Caco-2 (cell line): ENCODE measurements at regions not wholly inside any gene's neighbourhood (a gene's known extent, or its start where the extent isn't known, plus 50 kb on each side); places are given as distances from the start of the nearest gene placed in this dataset.

Experiments
- BruUV-seq: library from RNA; stranded (reverse); fragments of 400-500 nt; replicated peaks from 2 replicates; lab custom pipeline; 2021; lab: Mats Ljungman, UMichigan
- CTCF ChIA-PET: fragments of 300-600 bp; sonication (Branson Sonifier 250); formaldehyde crosslinking; loops from one replicate; lab custom pipeline; 2022; ENCODE audit warnings: antibody characterized with exemption; lab: Charles Lee
- POLR2A ChIA-PET: fragments of 300-600 bp; sonication (Branson Sonifier 250); formaldehyde crosslinking; loops from one replicate; lab custom pipeline; 2022; ENCODE audit warnings: antibody characterized with exemption; lab: Charles Lee
- DNase-seq, 2 experiments: peaks; one replicate each; pipeline versions ENCODE4 v3.0.0 to v3.0.0-alpha.2; 2020 to 2022
- H3K27me3 ChIP-seq: replicated peaks from 2 replicates; pipeline ENCODE4 v1.6.0; 2011; ENCODE audit warnings: low read length; ENCODE audit not compliant: control insufficient read depth, insufficient read depth
- H3K36me3 ChIP-seq: 2 replicates; pipeline ENCODE4 v1.5.1; 2011; ENCODE audit warnings: low read length; ENCODE audit not compliant: control insufficient read depth, insufficient read depth
- H3K4me1 ChIP-seq: fragments of 250-450 bp; sonication (Bioruptor Pico); 2 replicates; pipeline ENCODE4 v1.5.1; 2020; ENCODE audit warnings: mild to moderate bottlenecking
- H3K4me3 ChIP-seq: 2 replicates; pipeline ENCODE4 v1.5.1; 2011; ENCODE audit warnings: low read depth, mild to moderate bottlenecking, control low read depth, low read length
- H3K9me3 ChIP-seq: fragments of 250-450 bp; sonication (Bioruptor Pico); 2 replicates; pipeline ENCODE4 v1.5.1; 2020; ENCODE audit warnings: mild to moderate bottlenecking, moderate library complexity
- H3K27ac Mint-ChIP-seq: one replicate; pipeline ENCODE4 v1.8.0; 2022; ENCODE audit warnings: mixed read lengths; ENCODE audit not compliant: unreplicated experiment
- H3K27me3 Mint-ChIP-seq: one replicate; pipeline ENCODE4 v1.8.0; 2022; ENCODE audit warnings: mixed read lengths; ENCODE audit not compliant: insufficient read depth, unreplicated experiment
- H3K36me3 Mint-ChIP-seq: one replicate; pipeline ENCODE4 v1.8.0; 2022; ENCODE audit warnings: mild to moderate bottlenecking, mixed read lengths; ENCODE audit not compliant: insufficient read depth, unreplicated experiment
- H3K4me1 Mint-ChIP-seq: one replicate; pipeline ENCODE4 v1.8.0; 2022; ENCODE audit warnings: low read depth, mixed read lengths; ENCODE audit not compliant: unreplicated experiment
- H3K4me3 Mint-ChIP-seq: one replicate; pipeline ENCODE4 v1.8.0; 2022; ENCODE audit warnings: mild to moderate bottlenecking, moderate library complexity, mixed read lengths; ENCODE audit not compliant: unreplicated experiment
- H3K9me3 Mint-ChIP-seq: one replicate; pipeline ENCODE4 v1.8.0; 2022; ENCODE audit warnings: mixed read lengths; ENCODE audit not compliant: unreplicated experiment
- intact Hi-C: fragments of 100-400 bp; cut with micrococcal nuclease; formaldehyde crosslinking; loops from one replicate; pipeline ENCODE4 v1.10.0; 2022; ENCODE audit not compliant: unreplicated experiment
- TF ChIP-seq, protein P1 (sequence below), 2 experiments: fragments of 200-600 bp in 1 of 2; IDR thresholded peaks; 1 replicate in 1 of 2; 2 replicates in 1 of 2; pipeline versions ENCODE4 v1.5.1 to v1.8.0; 2011 to 2022; ENCODE audit warnings: antibody characterized with exemption in 1 of 2, control low read depth in 1 of 2, inconsistent platforms in 1 of 2, low read depth in 1 of 2, low read length in 1 of 2, mild to moderate bottlenecking in 1 of 2, moderate library complexity in 1 of 2; ENCODE audit not compliant: insufficient read depth in 1 of 2, severe bottlenecking in 1 of 2, unreplicated experiment in 1 of 2

GRCh38 chr20:51185277-51185676 is 162.4 kb upstream of the KCNG1 start:
- Mint-ChIP-seq H3K9me3 (no peaks in the 10 kb centered on the region), H3K36me3 (no peaks in the 10 kb centered on the region), H3K27ac (no peak overlapping the region), H3K27me3 (peaks cover 22% of the 10 kb centered on the region), H3K4me1 (no peaks in the 10 kb centered on the region), H3K4me3 (no peak overlapping the region)
- no TSS peak for BruUV-seq
- intact Hi-C loops: no loop called here
- Histone ChIP-seq H3K27me3 (no peaks in the 10 kb centered on the region), H3K4me3 (no peak overlapping the region), H3K36me3 (no peaks in the 10 kb centered on the region), H3K9me3 (no peaks in the 10 kb centered on the region), H3K4me1 (peaks cover 4% of the 10 kb centered on the region; the same call in 1 of the 2 replicates)
- peak in 1 of 2 experiments; percentile 28 for DNase-seq
- CTCF ChIA-PET: no interaction called here
- POLR2A ChIA-PET: no interaction called here
- TF ChIP-seq, protein P1, sequence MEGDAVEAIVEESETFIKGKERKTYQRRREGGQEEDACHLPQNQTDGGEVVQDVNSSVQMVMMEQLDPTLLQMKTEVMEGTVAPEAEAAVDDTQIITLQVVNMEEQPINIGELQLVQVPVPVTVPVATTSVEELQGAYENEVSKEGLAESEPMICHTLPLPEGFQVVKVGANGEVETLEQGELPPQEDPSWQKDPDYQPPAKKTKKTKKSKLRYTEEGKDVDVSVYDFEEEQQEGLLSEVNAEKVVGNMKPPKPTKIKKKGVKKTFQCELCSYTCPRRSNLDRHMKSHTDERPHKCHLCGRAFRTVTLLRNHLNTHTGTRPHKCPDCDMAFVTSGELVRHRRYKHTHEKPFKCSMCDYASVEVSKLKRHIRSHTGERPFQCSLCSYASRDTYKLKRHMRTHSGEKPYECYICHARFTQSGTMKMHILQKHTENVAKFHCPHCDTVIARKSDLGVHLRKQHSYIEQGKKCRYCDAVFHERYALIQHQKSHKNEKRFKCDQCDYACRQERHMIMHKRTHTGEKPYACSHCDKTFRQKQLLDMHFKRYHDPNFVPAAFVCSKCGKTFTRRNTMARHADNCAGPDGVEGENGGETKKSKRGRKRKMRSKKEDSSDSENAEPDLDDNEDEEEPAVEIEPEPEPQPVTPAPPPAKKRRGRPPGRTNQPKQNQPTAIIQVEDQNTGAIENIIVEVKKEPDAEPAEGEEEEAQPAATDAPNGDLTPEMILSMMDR (IDR thresholded peaks at IDR 0.05; ENCODE audit: insufficient read depth in 1 of 2, low read depth in 1 of 2, low read length in 1 of 2, severe bottlenecking in 1 of 2, unreplicated experiment in 1 of 2): no peak

GRCh38 chr20:51184289-51184688 is 161.4 kb upstream of the KCNG1 start:
- peak in 1 of 2 experiments; percentile 19 for DNase-seq
- no peak overlapping the region for H3K4me3 ChIP-seq
- H3K27me3 ChIP-seq: peaks cover 1% of the 10 kb centered on the region; the same call in 1 of the 2 replicates
- TF ChIP-seq, protein P1 (IDR thresholded peaks at IDR 0.05; ENCODE audit: insufficient read depth in 1 of 2, low read depth in 1 of 2, low read length in 1 of 2, severe bottlenecking in 1 of 2, unreplicated experiment in 1 of 2): no peak
- H3K27ac Mint-ChIP-seq: no peak overlapping the region
- intact Hi-C loops: no loop called here
- peaks cover 27% of the 10 kb centered on the region for H3K27me3 Mint-ChIP-seq
- ChIA-PET CTCF (no interaction called here), POLR2A (no interaction called here)
- H3K9me3 Mint-ChIP-seq: no peaks in the 10 kb centered on the region
- H3K4me1 Mint-ChIP-seq: no peaks in the 10 kb centered on the region
- no peaks in the 10 kb centered on the region for H3K36me3 Mint-ChIP-seq
- H3K9me3 ChIP-seq: no peaks in the 10 kb centered on the region
- no TSS peak for BruUV-seq
- no peaks in the 10 kb centered on the region for H3K36me3 ChIP-seq
- no peak overlapping the region for H3K4me3 Mint-ChIP-seq
- H3K4me1 ChIP-seq: no peaks in the 10 kb centered on the region

- no peaks in the 10 kb centered on the region for H3K4me1 Mint-ChIP-seq
- Histone ChIP-seq H3K36me3 (no peaks in the 10 kb centered on the region), H3K27me3 (peaks cover 1% of the 10 kb centered on the region; the same call in 1 of the 2 replicates), H3K4me3 (no peak overlapping the region), H3K9me3 (no peaks in the 10 kb centered on the region), H3K4me1 (no peaks in the 10 kb centered on the region)
- ChIA-PET POLR2A (no interaction called here), CTCF (no interaction called here)
- H3K36me3 Mint-ChIP-seq: no peaks in the 10 kb centered on the region
- intact Hi-C loops: no loop called here
- BruUV-seq: no TSS peak
- H3K27me3 Mint-ChIP-seq: peaks cover 33% of the 10 kb centered on the region
- TF ChIP-seq, protein P1 (IDR thresholded peaks at IDR 0.05; ENCODE audit: insufficient read depth in 1 of 2, low read depth in 1 of 2, low read length in 1 of 2, severe bottlenecking in 1 of 2, unreplicated experiment in 1 of 2): no peak
- no peak for DNase-seq
- no peak overlapping the region for H3K27ac Mint-ChIP-seq
- no peak overlapping the region for H3K4me3 Mint-ChIP-seq
- H3K9me3 Mint-ChIP-seq: no peaks in the 10 kb centered on the region
Observed at GRCh38 chr20:51183451-51183850, 160.5 kb upstream of the KCNG1 start.
